Left lung (tissue), 4 donors: ENCODE measurements at regions not wholly inside any gene's neighbourhood (a gene's known extent, or its start where the extent isn't known, plus 50 kb on each side); places are given as distances from the start of the nearest gene placed in this dataset.

ENCODE experiments used
- ATAC-seq: fragments of 200-7000 bp; cut with Tn5 transposase; one replicate; pipeline ENCODE4 v1.9.1; 2020; ENCODE audit warnings: moderate library complexity
- DNase-seq, 4 donors: peaks; one replicate each; pipeline ENCODE4 v3.0.0-alpha.2; 2013 to 2020
- H3K27ac ChIP-seq, 2 donors: fragments of 200-600 bp; sonication (generic) in 1 of 2; one replicate each; pipeline versions ENCODE4 v1.5.0 to v1.8.0; 2020 to 2021
- H3K27me3 ChIP-seq, 2 donors: fragments of 200-600 bp; sonication (generic) in 1 of 2; one replicate each; pipeline versions ENCODE4 v1.5.0 to v1.8.0; 2020 to 2021
- H3K36me3 ChIP-seq, 2 donors: fragments of 200-600 bp; sonication (generic) in 1 of 2; one replicate each; pipeline versions ENCODE4 v1.5.0 to v1.8.0; 2020 to 2021
- H3K4me1 ChIP-seq, 2 donors: fragments of 200-600 bp; one replicate each; pipeline ENCODE4 v1.8.0; 2021
- H3K4me3 ChIP-seq, 2 donors: fragments of 200-600 bp; sonication (generic) in 1 of 2; one replicate each; pipeline versions ENCODE4 v1.5.0 to v1.8.0; 2020 to 2021; ENCODE audit warnings: mild to moderate bottlenecking in 1 of 2
- H3K9me3 ChIP-seq, 2 donors: fragments of 200-600 bp; sonication (generic) in 1 of 2; one replicate each; pipeline versions ENCODE4 v1.5.0 to v1.8.0; 2020 to 2021
- CTCF ChIP-seq, 2 donors: fragments of 200-600 bp; sonication (generic) in 1 of 2; IDR thresholded peaks; one replicate each; pipeline versions ENCODE4 v1.5.0 to v1.8.0; 2021; ENCODE audit warnings: antibody characterized with exemption in 2 of 2
- intact Hi-C, 2 donors: fragments of 100-400 bp; cut with DNase I; formaldehyde crosslinking; loops; one replicate each; pipeline versions ENCODE4 v1.11.2 to v1.14.2; 2022
- donor health status: DM: no; HTN: yes; CAD: no.
- donor health status: DM: no; HTN: no; CAD: no.

- intact Hi-C loops = no loop called here
- no peak overlapping the region for H3K4me3 ChIP-seq
- H3K27ac ChIP-seq = no peak overlapping the region
- no peak for DNase-seq
- H3K4me1 ChIP-seq = no peaks in the 10 kb centered on the region
- no peaks in the 10 kb centered on the region for H3K36me3 ChIP-seq
- no peaks in the 10 kb centered on the region for H3K27me3 ChIP-seq
- no peaks in the 10 kb centered on the region for H3K9me3 ChIP-seq
- TF ChIP-seq CTCF (IDR thresholded peaks at IDR 0.05) = no peak
- ATAC-seq = no peak
Observed at GRCh38 chr6:123747515-123747914, 56.1 kb upstream of the NKAIN2 start.

- Histone ChIP-seq H3K27me3 (no peaks in the 10 kb centered on the region), H3K36me3 (no peaks in the 10 kb centered on the region), H3K4me3 (no peak overlapping the region), H3K27ac (no peak overlapping the region), H3K9me3 (no peaks in the 10 kb centered on the region), H3K4me1 (no peaks in the 10 kb centered on the region)
- TF ChIP-seq CTCF (IDR thresholded peaks at IDR 0.05) = no peak
- DNase-seq (no peak), ATAC-seq (no peak)
- intact Hi-C loops = no loop called here
Observed at GRCh38 chr6:123745895-123746294, 57.8 kb upstream of the NKAIN2 start.

GRCh38 chr6:123744840-123745239, 58.8 kb upstream of the NKAIN2 start:
- no peak overlapping the region for H3K4me3 ChIP-seq
- H3K4me1 ChIP-seq = no peaks in the 10 kb centered on the region
- H3K27me3 ChIP-seq = no peaks in the 10 kb centered on the region
- H3K27ac ChIP-seq = no peak overlapping the region
- intact Hi-C loops = no loop called here
- H3K36me3 ChIP-seq = no peaks in the 10 kb centered on the region
- TF ChIP-seq CTCF (IDR thresholded peaks at IDR 0.05) = no peak
- DNase-seq (no peak), ATAC-seq (no peak)
- H3K9me3 ChIP-seq = no peaks in the 10 kb centered on the region

- H3K4me3 ChIP-seq = no peak overlapping the region
- H3K36me3 ChIP-seq = no peaks in the 10 kb centered on the region
- no peak for TF ChIP-seq CTCF (IDR thresholded peaks at IDR 0.05)
- no peaks in the 10 kb centered on the region for H3K27me3 ChIP-seq
- ATAC-seq (no peak), DNase-seq (peak in 2 of 4 donors; percentile 2 to 3)
- no peak overlapping the region for H3K27ac ChIP-seq
- intact Hi-C loops = no loop called here
- H3K4me1 ChIP-seq = no peaks in the 10 kb centered on the region
- no peaks in the 10 kb centered on the region for H3K9me3 ChIP-seq
Observed at GRCh38 chr6:123742626-123743025, 61.0 kb upstream of the NKAIN2 start.

- intact Hi-C loops = no loop called here
- DNase-seq (no peak), ATAC-seq (no peak)
- Histone ChIP-seq H3K4me3 (no peak overlapping the region), H3K9me3 (no peaks in the 10 kb centered on the region), H3K36me3 (no peaks in the 10 kb centered on the region), H3K4me1 (no peaks in the 10 kb centered on the region), H3K27me3 (no peaks in the 10 kb centered on the region), H3K27ac (no peak overlapping the region)
- no peak for TF ChIP-seq CTCF (IDR thresholded peaks at IDR 0.05)
Observed at GRCh38 chr6:123733180-123733579, 70.5 kb upstream of the NKAIN2 start.
